Liver (tissue), 8 donors: ENCODE measurements at regions not wholly inside any gene's neighbourhood (a gene's known extent, or its start where the extent isn't known, plus 50 kb on each side); places are given as distances from the start of the nearest gene placed in this dataset.
"Not testable (repeated sequence)": the region's sequence is repeated elsewhere in the genome, so short reads cannot be mapped to it uniquely, and the experiment has no call there.

Source experiments
- DNase-seq: peaks from one replicate; pipeline ENCODE4 v3.0.0-alpha.2; 2017; ENCODE audit warnings: low spot score
- H3K27ac ChIP-seq, 2 donors: one replicate each; pipeline ENCODE4 v1.7.0; 2013; ENCODE audit warnings: inconsistent platforms in 2 of 2, low read length in 2 of 2, control low read depth in 1 of 2, low read depth in 1 of 2, mild to moderate bottlenecking in 1 of 2
- H3K27me3 ChIP-seq, 4 donors: one replicate each; pipeline versions ENCODE4 v1.6.1 to v1.7.0; 2013; ENCODE audit warnings: low read length in 3 of 4, inconsistent platforms in 1 of 4, mild to moderate bottlenecking in 1 of 4, moderate library complexity in 1 of 4; ENCODE audit not compliant: control insufficient read depth in 4 of 4, insufficient read depth in 4 of 4
- H3K36me3 ChIP-seq, 4 donors: one replicate each; pipeline versions ENCODE4 v1.6.1 to v1.7.0; 2013; ENCODE audit warnings: low read length in 3 of 4, mild to moderate bottlenecking in 3 of 4, low read depth in 1 of 4, moderate library complexity in 1 of 4; ENCODE audit not compliant: control insufficient read depth in 4 of 4, insufficient read depth in 3 of 4
- H3K4me1 ChIP-seq, 4 donors: one replicate each; pipeline versions ENCODE4 v1.6.1 to v1.7.0; 2013; ENCODE audit warnings: low read length in 3 of 4, mild to moderate bottlenecking in 3 of 4, moderate library complexity in 1 of 4; ENCODE audit not compliant: control insufficient read depth in 4 of 4, insufficient read depth in 4 of 4
- H3K4me3 ChIP-seq, 3 donors: one replicate each; pipeline versions ENCODE4 v1.6.1 to v1.7.0; 2013; ENCODE audit warnings: low read length in 3 of 3, control low read depth in 1 of 3, low read depth in 1 of 3, mild to moderate bottlenecking in 1 of 3
- H3K9ac ChIP-seq, 2 donors: one replicate each; pipeline ENCODE4 v1.7.0; 2013; ENCODE audit warnings: low read length in 2 of 2, mild to moderate bottlenecking in 2 of 2, moderate library complexity in 2 of 2, control low read depth in 1 of 2, low read depth in 1 of 2
- H3K9me3 ChIP-seq, 4 donors: one replicate each; pipeline versions ENCODE4 v1.6.1 to v1.7.0; 2013; ENCODE audit warnings: low read length in 3 of 4; ENCODE audit not compliant: control insufficient read depth in 4 of 4
- CTCF ChIP-seq: fragments of 150-350 bp; IDR thresholded peaks from 2 replicates; pipeline ENCODE4 v1.5.1; 2017; ENCODE audit warnings: improper control_type of control experiment, low read depth, low read length; ENCODE audit not compliant: missing input control
- EGR1 ChIP-seq, 2 donors: IDR thresholded peaks; 2 replicates each; pipeline ENCODE4 v1.6.1; 2016 to 2018; ENCODE audit warnings: antibody characterized with exemption in 2 of 2, low read depth in 2 of 2
- FOXA1 ChIP-seq: IDR thresholded peaks from 2 replicates; pipeline ENCODE4 v1.6.1; 2016; ENCODE audit warnings: antibody characterized with exemption
- FOXA2 ChIP-seq: IDR thresholded peaks from 2 replicates; pipeline ENCODE4 v1.6.1; 2016; ENCODE audit warnings: antibody characterized with exemption
- GABPA ChIP-seq, 2 donors: IDR thresholded peaks in 1 of 2; conservative IDR thresholded peaks in 1 of 2; 2 replicates each; pipeline ENCODE4 v1.6.1; 2016; ENCODE audit warnings: antibody characterized with exemption in 2 of 2, mild to moderate bottlenecking in 1 of 2, moderate library complexity in 1 of 2
- HNF4A ChIP-seq, 2 donors: conservative IDR thresholded peaks; 2 replicates each; pipeline ENCODE4 v1.6.1; 2016; ENCODE audit warnings: antibody characterized with exemption in 2 of 2, mild to moderate bottlenecking in 2 of 2
- HNF4G ChIP-seq: IDR thresholded peaks from 2 replicates; pipeline ENCODE4 v1.6.1; 2016; ENCODE audit warnings: antibody characterized with exemption
- JUND ChIP-seq, 2 donors: IDR thresholded peaks; 2 replicates each; pipeline ENCODE4 v1.6.1; 2016; ENCODE audit warnings: antibody characterized with exemption in 2 of 2
- MAX ChIP-seq: IDR thresholded peaks from 2 replicates; pipeline ENCODE4 v1.6.1; 2016; ENCODE audit warnings: antibody characterized with exemption
- NR2F2 ChIP-seq: IDR thresholded peaks from 2 replicates; pipeline ENCODE4 v1.6.1; 2016; ENCODE audit warnings: antibody characterized with exemption
- REST ChIP-seq: IDR thresholded peaks from 2 replicates; pipeline ENCODE4 v1.6.1; 2016; ENCODE audit warnings: antibody characterized with exemption, mild to moderate bottlenecking
- TAF1 ChIP-seq: conservative IDR thresholded peaks from 2 replicates; pipeline ENCODE4 v1.6.1; 2016; ENCODE audit warnings: antibody characterized with exemption, mild to moderate bottlenecking
- YY1 ChIP-seq: IDR thresholded peaks from 2 replicates; pipeline ENCODE4 v1.6.1; 2016; ENCODE audit warnings: antibody characterized with exemption, mild to moderate bottlenecking
- ZBTB33 ChIP-seq: IDR thresholded peaks from 2 replicates; pipeline ENCODE4 v1.6.1; 2016; ENCODE audit warnings: antibody characterized with exemption
- WGBS: extraction: QIAGEN DNeasy Blood & Tissue Kit; methylation state at CpG from one replicate; pipeline ENCODE4 v1.1.7; 2013; 5-methylcytosine and 5-hydroxymethylcytosine counted together
- donor health status: healthy.
- donor health status: healthy.
- donor health status: healthy.
- donor health status: healthy.
- donor health status: healthy.

- WGBS = 90% methylated on average over 14 of the region's 14 CpGs
- Histone ChIP-seq H3K4me1 (no peaks in the 10 kb centered on the region), H3K27ac (no peak overlapping the region), H3K4me3 (no peak overlapping the region), H3K36me3 (no peaks in the 10 kb centered on the region), H3K9me3 (no peaks in the 10 kb centered on the region), H3K9ac (no peak overlapping the region), H3K27me3 (peaks cover 0 to 2% (median 0%) of the 10 kb centered on the region in 4 donors)
- TF ChIP-seq HNF4G (no peak), ZBTB33 (no peak), TAF1 (no peak)
- DNase-seq = no peak
Observed at GRCh38 chr2:221961561-221961960, 337.2 kb downstream of the PAX3 start.

- DNase-seq = no peak
- no peaks in the 10 kb centered on the region for H3K27me3 ChIP-seq
- no peak overlapping the region for H3K4me3 ChIP-seq
- TF ChIP-seq YY1 (no peak), EGR1 (IDR thresholded peaks at IDR 0.05; ENCODE audit: low read depth in 2 of 2) (no peak), FOXA2 (no peak), GABPA (IDR thresholded peaks at IDR 0.05 in 1 of 2, conservative IDR thresholded peaks at IDR 0.05 in 1 of 2) (no peak)
- no peaks in the 10 kb centered on the region for H3K4me1 ChIP-seq
- no peak overlapping the region for H3K27ac ChIP-seq
- H3K9me3 ChIP-seq = no peaks in the 10 kb centered on the region
- 80% methylated on average over 2 of the region's 2 CpGs for WGBS
- no peaks in the 10 kb centered on the region for H3K36me3 ChIP-seq
- H3K9ac ChIP-seq = no peak overlapping the region
Observed at GRCh38 chr2:221958224-221958623, 340.6 kb downstream of the PAX3 start.

- no peak overlapping the region for H3K4me3 ChIP-seq
- TF ChIP-seq HNF4A (conservative IDR thresholded peaks at IDR 0.05) = no peak
- no peak for TF ChIP-seq FOXA1
- no peak for TF ChIP-seq FOXA2
- no peak for TF ChIP-seq NR2F2
- no peak for TF ChIP-seq CTCF
- TF ChIP-seq HNF4G = no peak
- no peak for TF ChIP-seq MAX
- no peak for TF ChIP-seq TAF1
- no peak for TF ChIP-seq JUND (IDR thresholded peaks at IDR 0.05)
- TF ChIP-seq REST = no peak
- TF ChIP-seq ZBTB33 = no peak
- H3K9me3 ChIP-seq = no peaks in the 10 kb centered on the region
- no peak overlapping the region for H3K9ac ChIP-seq
- H3K27me3 ChIP-seq = peaks cover 0 to 3% (median 1%) of the 10 kb centered on the region in 4 donors
- no peaks in the 10 kb centered on the region for H3K4me1 ChIP-seq
- 86% methylated on average over 8 of the region's 8 CpGs for WGBS
- no peak for DNase-seq
- no peaks in the 10 kb centered on the region for H3K36me3 ChIP-seq
- no peak overlapping the region for H3K27ac ChIP-seq
Observed at GRCh38 chr2:221948076-221948475, 350.7 kb downstream of the PAX3 start.

- WGBS = 82% methylated on average over 3 of the region's 3 CpGs
- not testable (repeated sequence) for H3K27me3 ChIP-seq, DNase-seq, H3K4me3 ChIP-seq, H3K9ac ChIP-seq, H3K27ac ChIP-seq, H3K36me3 ChIP-seq, H3K4me1 ChIP-seq, H3K9me3 ChIP-seq
Observed at GRCh38 chr2:221944452-221944851, 354.3 kb downstream of the PAX3 start.
